ENCODE measurements at regions not wholly inside any gene's neighbourhood (a gene's known extent, or its start where the extent isn't known, plus 50 kb on each side); places are given as distances from the start of the nearest gene placed in this dataset.

- TF ChIP-seq ESRRA (CRISPR knock-in tag; IDR thresholded peaks at IDR 0.05; ENCODE audit: borderline replicate concordance), result no peak
These were observed 490.2 kb upstream of the ADAMTS9 start (continued) for GRCh38 chr3:65177960-65178376.

GRCh38 chr3:65174713-65175112, 486.9 kb upstream of the ADAMTS9 start:
- ATAC-seq, result no peak
- Mint-ChIP-seq H3K36me3 (no peaks in the 10 kb centered on the region), H3K4me3 (no peak overlapping the region), H3K9me3 (no peaks in the 10 kb centered on the region), H3K27ac (no peak overlapping the region), H3K27me3 (ENCODE audit: low read depth) (no peaks in the 10 kb centered on the region; the same call in 1 of the 2 replicates), H3K4me1 (peaks cover 18% of the 10 kb centered on the region)
- POLR2A ChIA-PET, result no interaction called here
- TF ChIP-seq, protein P1, sequence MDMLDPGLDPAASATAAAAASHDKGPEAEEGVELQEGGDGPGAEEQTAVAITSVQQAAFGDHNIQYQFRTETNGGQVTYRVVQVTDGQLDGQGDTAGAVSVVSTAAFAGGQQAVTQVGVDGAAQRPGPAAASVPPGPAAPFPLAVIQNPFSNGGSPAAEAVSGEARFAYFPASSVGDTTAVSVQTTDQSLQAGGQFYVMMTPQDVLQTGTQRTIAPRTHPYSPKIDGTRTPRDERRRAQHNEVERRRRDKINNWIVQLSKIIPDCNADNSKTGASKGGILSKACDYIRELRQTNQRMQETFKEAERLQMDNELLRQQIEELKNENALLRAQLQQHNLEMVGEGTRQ (CRISPR knock-in tag; IDR thresholded peaks at IDR 0.05), result peak; percentile 64
- TF ChIP-seq STAT6 (CRISPR knock-in tag; conservative IDR thresholded peaks at IDR 0.05; ENCODE audit: low read depth) (no peak), TP53 (CRISPR knock-in tag; IDR thresholded peaks at IDR 0.05) (no peak), USF1 (CRISPR knock-in tag; IDR thresholded peaks at IDR 0.05) (no peak), JAZF1 (CRISPR knock-in tag; IDR thresholded peaks at IDR 0.05) (no peak), SP1 (CRISPR knock-in tag; conservative IDR thresholded peaks at IDR 0.05) (no peak), ZNF425 (CRISPR knock-in tag; conservative IDR thresholded peaks at IDR 0.05) (no peak)
- CTCF ChIA-PET, result interaction anchor here (1.1 kb wide), 1 partner anchor 238 kb away, joined by 3 read pairs; no protein-coding TSS in a partner anchor
- no peak for DNase-seq (ENCODE audit: low spot score)

DNA sequence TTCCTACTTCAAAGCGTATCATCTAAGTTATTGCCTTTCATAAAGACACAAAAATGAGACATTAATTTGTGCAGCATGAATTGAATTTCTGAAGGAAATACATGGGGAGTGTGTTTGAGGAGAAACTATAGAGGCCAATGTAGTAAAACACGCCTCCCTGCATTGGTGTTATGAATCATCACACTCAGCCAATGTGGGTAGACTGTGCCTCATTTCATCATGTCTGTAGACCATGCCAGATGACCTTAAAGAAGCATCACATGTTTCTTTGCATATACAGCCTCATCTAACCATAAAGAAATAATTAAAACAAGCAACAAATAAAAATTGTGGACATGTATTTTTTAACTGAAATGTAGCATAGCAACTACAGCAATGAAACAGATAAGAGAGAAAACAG, 486.0 kb upstream of the ADAMTS9 start:
- ChIA-PET CTCF (no interaction called here), POLR2A (no interaction called here)
- Mint-ChIP-seq H3K36me3 (no peaks in the 10 kb centered on the region), H3K27ac (no peak overlapping the region), H3K27me3 (ENCODE audit: low read depth) (no peaks in the 10 kb centered on the region; the same call in 1 of the 2 replicates), H3K9me3 (no peaks in the 10 kb centered on the region), H3K4me3 (no peak overlapping the region), H3K4me1 (peaks cover 13% of the 10 kb centered on the region)
- DNase-seq (ENCODE audit: low spot score), result no peak
- ATAC-seq, result no peak
- TF ChIP-seq ZNF263 (CRISPR knock-in tag; IDR thresholded peaks at IDR 0.05; ENCODE audit: low read depth), result no peak
- no peak for TF ChIP-seq AFF4 (CRISPR knock-in tag; IDR thresholded peaks at IDR 0.05; ENCODE audit: borderline replicate concordance)
- TF ChIP-seq NR3C1 (CRISPR knock-in tag; conservative IDR thresholded peaks at IDR 0.05; ENCODE audit: low read depth), result no peak
- TF ChIP-seq ZNF317 (CRISPR knock-in tag; IDR thresholded peaks at IDR 0.05; ENCODE audit: borderline replicate concordance, low read depth), result no peak
- TF ChIP-seq SMAD3 (CRISPR knock-in tag; IDR thresholded peaks at IDR 0.05; ENCODE audit: borderline replicate concordance), result no peak
- no peak for TF ChIP-seq ZNF425 (CRISPR knock-in tag; conservative IDR thresholded peaks at IDR 0.05)
- TF ChIP-seq, protein P2, sequence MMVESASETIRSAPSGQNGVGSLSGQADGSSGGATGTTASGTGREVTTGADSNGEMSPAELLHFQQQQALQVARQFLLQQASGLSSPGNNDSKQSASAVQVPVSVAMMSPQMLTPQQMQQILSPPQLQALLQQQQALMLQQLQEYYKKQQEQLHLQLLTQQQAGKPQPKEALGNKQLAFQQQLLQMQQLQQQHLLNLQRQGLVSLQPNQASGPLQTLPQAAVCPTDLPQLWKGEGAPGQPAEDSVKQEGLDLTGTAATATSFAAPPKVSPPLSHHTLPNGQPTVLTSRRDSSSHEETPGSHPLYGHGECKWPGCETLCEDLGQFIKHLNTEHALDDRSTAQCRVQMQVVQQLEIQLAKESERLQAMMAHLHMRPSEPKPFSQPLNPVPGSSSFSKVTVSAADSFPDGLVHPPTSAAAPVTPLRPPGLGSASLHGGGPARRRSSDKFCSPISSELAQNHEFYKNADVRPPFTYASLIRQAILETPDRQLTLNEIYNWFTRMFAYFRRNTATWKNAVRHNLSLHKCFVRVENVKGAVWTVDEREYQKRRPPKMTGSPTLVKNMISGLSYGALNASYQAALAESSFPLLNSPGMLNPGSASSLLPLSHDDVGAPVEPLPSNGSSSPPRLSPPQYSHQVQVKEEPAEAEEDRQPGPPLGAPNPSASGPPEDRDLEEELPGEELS (CRISPR knock-in tag; IDR thresholded peaks at IDR 0.05), result no peak
- TF ChIP-seq NFATC4 (CRISPR knock-in tag; IDR thresholded peaks at IDR 0.05), result no peak
- TF ChIP-seq, protein P3, sequence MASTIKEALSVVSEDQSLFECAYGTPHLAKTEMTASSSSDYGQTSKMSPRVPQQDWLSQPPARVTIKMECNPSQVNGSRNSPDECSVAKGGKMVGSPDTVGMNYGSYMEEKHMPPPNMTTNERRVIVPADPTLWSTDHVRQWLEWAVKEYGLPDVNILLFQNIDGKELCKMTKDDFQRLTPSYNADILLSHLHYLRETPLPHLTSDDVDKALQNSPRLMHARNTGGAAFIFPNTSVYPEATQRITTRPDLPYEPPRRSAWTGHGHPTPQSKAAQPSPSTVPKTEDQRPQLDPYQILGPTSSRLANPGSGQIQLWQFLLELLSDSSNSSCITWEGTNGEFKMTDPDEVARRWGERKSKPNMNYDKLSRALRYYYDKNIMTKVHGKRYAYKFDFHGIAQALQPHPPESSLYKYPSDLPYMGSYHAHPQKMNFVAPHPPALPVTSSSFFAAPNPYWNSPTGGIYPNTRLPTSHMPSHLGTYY (CRISPR knock-in tag; IDR thresholded peaks at IDR 0.05), result no peak

Measured in WTC11 (cell line).